ENCODE measurements at regions not wholly inside any gene's neighbourhood (a gene's known extent, or its start where the extent isn't known, plus 50 kb on each side); places are given as distances from the start of the nearest gene placed in this dataset.

DNA sequence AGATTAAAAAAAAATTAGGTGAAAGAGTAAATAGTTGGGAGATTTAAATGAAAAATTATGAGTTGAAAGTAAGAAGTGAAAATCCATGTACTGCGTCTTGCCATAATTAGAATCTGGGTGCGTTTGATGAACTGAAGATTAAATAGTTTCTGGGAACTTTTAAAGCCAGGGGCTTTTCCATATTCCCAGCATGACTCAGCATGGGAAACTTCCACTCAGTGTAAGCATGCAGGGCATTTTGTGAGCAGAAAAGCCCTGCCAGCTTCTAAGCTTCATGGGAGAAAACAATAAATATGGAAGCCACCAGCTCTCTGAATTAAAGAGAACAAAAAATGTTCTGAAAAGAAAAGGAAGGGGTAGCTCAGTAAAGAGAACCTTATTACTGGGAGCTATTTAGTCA lies 62.0 kb upstream of the EDNRB start:
- in situ Hi-C loops (cut with HindIII; ENCODE audit: low pct_unique_long_range_greater_than_20kb, low sequenced_read_pairs) = no loop called here
- peak in 1 of 2 experiments; percentile 48 for DNase-seq (ENCODE audit: low read depth in 1 of 2, low spot score in 1 of 2)
- no peak for TF ChIP-seq JUND (IDR thresholded peaks at IDR 0.05; ENCODE audit: low read depth)

DNA sequence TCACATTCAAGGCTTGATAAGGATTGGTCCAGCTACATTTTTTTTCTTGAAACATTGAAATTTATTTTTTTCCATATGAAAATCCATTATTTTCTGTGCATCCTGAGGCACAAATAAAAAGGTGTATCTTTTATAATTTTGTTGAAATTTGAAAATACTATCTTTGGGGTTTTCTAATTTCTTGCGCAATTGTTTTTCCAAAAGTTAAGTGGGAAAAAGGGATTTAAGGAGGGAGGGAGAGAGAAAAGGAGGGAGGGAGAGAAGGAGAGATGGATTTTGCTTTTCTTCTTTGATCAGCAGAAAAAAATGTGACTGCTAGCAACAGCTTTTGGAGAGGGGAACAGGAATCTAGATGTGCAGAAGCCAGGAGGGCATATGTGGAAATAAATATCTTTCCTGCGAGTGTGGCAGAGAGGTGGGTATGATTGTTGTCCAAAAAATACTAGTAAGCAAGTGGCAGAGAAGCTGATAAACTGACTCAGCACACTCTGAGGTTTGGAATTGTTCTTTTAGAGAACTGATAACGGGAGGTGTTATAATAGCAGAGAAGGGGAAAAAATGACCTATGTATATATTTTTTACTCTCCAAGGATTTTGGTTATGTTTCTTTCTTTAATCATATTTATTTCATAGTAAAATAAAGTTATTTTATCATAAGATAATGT lies 61.2 kb upstream of the EDNRB start:
- in situ Hi-C loops (cut with HindIII; ENCODE audit: low pct_unique_long_range_greater_than_20kb, low sequenced_read_pairs) = no loop called here
- TF ChIP-seq JUND (IDR thresholded peaks at IDR 0.05; ENCODE audit: low read depth) = no peak
- DNase-seq (ENCODE audit: low read depth in 1 of 2, low spot score in 1 of 2) = no peak

DNA sequence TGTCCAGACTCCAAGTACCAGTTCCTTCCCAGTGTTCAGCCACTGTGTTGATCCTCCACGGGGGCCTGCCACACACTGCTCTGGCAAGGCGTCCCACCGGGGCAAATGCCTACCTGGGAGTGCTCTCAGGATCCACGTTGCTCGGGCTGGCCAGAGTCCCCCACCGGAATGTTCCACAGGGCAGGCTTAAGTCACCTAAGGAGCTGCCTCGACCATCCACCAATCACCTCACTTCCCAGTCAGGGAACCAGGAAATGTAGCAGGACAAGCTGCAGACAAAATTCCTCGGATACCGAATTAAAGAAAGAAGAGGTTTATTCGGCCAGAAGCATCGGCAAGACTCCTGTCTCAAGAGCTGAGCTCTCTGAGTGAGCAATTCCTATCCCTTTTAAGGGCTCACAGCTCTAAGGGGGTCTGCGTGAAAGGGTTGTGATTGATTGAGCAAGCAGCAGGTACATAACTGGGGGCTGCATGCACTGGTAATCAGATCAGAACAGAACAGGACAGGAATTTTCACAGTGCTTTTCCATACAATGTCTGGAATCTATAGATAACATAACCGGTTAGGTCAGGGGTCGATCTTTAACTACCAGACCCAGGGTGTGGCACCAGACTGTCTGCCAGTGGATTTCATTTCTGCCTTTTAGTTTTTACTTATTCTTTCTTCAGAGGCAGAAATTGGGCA lies 56.9 kb upstream of the EDNRB start:
- no peak for TF ChIP-seq JUND (IDR thresholded peaks at IDR 0.05; ENCODE audit: low read depth)
- peak in 1 of 2 experiments; percentile 44 for DNase-seq (ENCODE audit: low read depth in 1 of 2, low spot score in 1 of 2)
- in situ Hi-C loops (cut with HindIII; ENCODE audit: low pct_unique_long_range_greater_than_20kb, low sequenced_read_pairs) = no loop called here

DNA sequence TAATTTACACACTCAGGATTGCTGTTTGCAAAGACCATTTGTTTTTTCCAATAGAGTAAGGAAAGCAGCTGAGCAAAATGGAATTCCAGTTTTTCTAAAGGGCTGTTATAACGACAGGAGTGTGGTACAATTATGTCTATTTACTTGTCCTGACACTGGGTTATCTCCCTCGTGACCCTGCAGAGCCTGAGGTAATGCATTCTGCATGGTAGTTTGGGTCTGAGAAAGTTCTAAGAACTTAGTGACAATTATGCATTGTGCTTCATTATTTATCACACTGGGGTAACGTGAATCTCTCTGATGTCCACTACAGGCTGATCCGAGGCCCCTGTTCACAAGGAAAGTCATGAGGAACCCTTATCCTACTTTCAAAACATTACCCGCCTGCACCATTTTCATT lies 50.7 kb upstream of the EDNRB start:
- TF ChIP-seq JUND (IDR thresholded peaks at IDR 0.05; ENCODE audit: low read depth) = no peak
- DNase-seq (ENCODE audit: low read depth in 1 of 2, low spot score in 1 of 2) = no peak
- in situ Hi-C loops (cut with HindIII; ENCODE audit: low pct_unique_long_range_greater_than_20kb, low sequenced_read_pairs) = no loop called here

All from T47D (cell line).